ENCODE measurements at regions not wholly inside any gene's neighbourhood (a gene's known extent, or its start where the extent isn't known, plus 50 kb on each side); places are given as distances from the start of the nearest gene placed in this dataset.

- H3K27ac ChIP-seq: no peak overlapping the region
- TF ChIP-seq, protein P1, sequence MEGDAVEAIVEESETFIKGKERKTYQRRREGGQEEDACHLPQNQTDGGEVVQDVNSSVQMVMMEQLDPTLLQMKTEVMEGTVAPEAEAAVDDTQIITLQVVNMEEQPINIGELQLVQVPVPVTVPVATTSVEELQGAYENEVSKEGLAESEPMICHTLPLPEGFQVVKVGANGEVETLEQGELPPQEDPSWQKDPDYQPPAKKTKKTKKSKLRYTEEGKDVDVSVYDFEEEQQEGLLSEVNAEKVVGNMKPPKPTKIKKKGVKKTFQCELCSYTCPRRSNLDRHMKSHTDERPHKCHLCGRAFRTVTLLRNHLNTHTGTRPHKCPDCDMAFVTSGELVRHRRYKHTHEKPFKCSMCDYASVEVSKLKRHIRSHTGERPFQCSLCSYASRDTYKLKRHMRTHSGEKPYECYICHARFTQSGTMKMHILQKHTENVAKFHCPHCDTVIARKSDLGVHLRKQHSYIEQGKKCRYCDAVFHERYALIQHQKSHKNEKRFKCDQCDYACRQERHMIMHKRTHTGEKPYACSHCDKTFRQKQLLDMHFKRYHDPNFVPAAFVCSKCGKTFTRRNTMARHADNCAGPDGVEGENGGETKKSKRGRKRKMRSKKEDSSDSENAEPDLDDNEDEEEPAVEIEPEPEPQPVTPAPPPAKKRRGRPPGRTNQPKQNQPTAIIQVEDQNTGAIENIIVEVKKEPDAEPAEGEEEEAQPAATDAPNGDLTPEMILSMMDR (IDR thresholded peaks at IDR 0.05): no peak
- DNase-seq (ENCODE audit: low spot score): no peak
- H3K4me3 ChIP-seq: no peak overlapping the region
Observed at GRCh38 chr18:10076502-10077030, 162.8 kb downstream of the VAPA start.

DNA sequence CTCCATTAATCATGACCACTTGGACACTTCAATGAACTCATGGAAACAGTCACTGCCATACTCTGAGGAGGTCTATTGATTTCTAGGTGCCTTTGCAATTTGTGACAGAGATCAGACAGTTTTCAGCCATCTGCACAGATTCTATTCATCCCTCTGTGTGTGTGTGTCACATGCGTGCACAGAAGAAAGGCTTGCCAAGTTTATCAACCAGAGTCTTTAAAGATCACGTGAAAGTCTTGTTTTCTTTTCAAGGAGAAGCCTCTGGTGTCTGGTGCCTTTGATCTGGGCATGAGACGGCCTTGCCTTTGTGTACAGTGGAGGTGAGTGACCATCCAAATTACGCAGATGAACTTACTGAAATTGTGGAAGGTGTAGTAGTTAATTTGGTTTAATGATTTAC is 164.2 kb downstream of the VAPA start:
- DNase-seq (ENCODE audit: low spot score): no peak
- Histone ChIP-seq H3K27ac (no peak overlapping the region), H3K4me3 (no peak overlapping the region)
- TF ChIP-seq, protein P1 (IDR thresholded peaks at IDR 0.05): no peak

- TF ChIP-seq, protein P1 (IDR thresholded peaks at IDR 0.05): no peak
- Histone ChIP-seq H3K4me3 (no peak overlapping the region), H3K27ac (no peak overlapping the region)
- DNase-seq (ENCODE audit: low spot score): no peak
Observed at GRCh38 chr18:10080372-10080771, 166.6 kb downstream of the VAPA start.

- TF ChIP-seq, protein P1 (IDR thresholded peaks at IDR 0.05): no peak
- Histone ChIP-seq H3K4me3 (no peak overlapping the region), H3K27ac (no peak overlapping the region)
- DNase-seq (ENCODE audit: low spot score): no peak
Observed at GRCh38 chr18:10081492-10081891, 167.7 kb downstream of the VAPA start.

DNA sequence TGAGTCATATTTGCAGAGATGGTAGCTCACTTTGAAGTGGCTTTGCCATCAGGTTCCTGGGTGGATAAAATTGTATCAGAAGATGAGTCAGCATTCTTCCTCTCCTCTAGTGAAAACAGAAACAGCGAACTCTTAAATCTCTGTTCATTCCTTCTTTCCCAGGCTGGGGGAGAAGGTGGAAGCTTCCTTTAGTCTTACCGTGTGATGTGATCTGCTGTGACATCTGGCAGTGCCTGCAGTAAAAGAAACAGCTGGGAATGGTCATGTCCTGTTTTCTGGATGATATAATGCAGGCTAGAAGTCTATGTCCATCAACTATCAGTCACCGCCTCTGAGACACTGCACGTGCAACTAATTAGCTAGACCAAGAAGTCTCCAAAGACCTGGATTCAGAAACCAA is 171.6 kb downstream of the VAPA start:
- no peak overlapping the region for H3K4me3 ChIP-seq
- H3K27ac ChIP-seq: no peak overlapping the region
- DNase-seq (ENCODE audit: low spot score): no peak
- TF ChIP-seq, protein P1 (IDR thresholded peaks at IDR 0.05): no peak

DNA sequence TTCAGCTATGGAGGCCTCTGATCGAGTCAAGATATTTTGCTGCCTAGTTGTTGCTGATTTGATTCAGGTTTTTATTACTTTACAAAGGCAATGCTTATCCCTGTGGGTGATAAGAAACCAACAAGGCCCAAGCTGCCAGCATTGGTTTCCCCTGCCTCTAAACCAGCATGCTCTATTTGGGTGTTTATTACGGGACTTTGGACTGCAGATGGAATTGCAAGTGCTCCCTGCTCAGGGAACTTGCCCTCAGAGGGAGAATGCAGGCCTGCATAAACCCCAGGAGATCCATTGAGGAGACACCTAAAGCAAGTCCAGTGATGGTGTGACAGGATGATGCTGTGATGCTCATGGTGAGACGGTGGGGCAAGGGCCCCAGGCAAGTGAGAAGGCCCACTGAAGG is 172.1 kb downstream of the VAPA start:
- TF ChIP-seq, protein P1 (IDR thresholded peaks at IDR 0.05): no peak
- Histone ChIP-seq H3K27ac (no peak overlapping the region), H3K4me3 (no peak overlapping the region)
- DNase-seq (ENCODE audit: low spot score): no peak

GRCh38 chr18:10086458-10087210 is 172.8 kb downstream of the VAPA start:
- Histone ChIP-seq H3K4me3 (no peak overlapping the region), H3K27ac (no peak overlapping the region)
- no peak for DNase-seq (ENCODE audit: low spot score)
- TF ChIP-seq, protein P1 (IDR thresholded peaks at IDR 0.05): no peak
